GM21737 (cell line): ENCODE measurements at regions not wholly inside any gene's neighbourhood (a gene's known extent, or its start where the extent isn't known, plus 50 kb on each side); places are given as distances from the start of the nearest gene placed in this dataset.

ENCODE experiments used
- ATAC-seq: cut with Tn5 transposase; IDR thresholded peaks from one replicate; pipeline ENCODE4 v1.9.1; 2021; ENCODE audit warnings: mild to moderate bottlenecking, moderate library complexity; ENCODE audit not compliant: unreplicated experiment

DNA sequence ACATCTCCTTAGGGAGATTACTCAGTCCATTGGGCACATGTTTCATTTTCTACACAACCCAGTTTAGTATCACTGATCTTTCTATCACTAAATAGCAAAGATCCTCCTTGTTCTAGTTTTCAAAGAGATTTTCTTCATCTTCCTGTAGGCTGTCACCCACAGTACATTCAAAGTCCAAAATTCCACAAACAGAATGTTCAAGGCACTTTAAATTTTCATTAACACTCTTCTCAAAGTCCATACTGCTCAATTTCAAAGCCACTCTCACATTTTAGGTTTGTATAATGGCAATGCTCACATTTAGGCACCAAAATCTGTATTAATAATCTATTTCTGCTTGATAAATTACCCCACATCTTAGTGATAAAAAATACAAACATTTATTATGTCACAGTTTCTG is 152.8 kb downstream of the FSIP2 start:
- no peak for ATAC-seq

DNA sequence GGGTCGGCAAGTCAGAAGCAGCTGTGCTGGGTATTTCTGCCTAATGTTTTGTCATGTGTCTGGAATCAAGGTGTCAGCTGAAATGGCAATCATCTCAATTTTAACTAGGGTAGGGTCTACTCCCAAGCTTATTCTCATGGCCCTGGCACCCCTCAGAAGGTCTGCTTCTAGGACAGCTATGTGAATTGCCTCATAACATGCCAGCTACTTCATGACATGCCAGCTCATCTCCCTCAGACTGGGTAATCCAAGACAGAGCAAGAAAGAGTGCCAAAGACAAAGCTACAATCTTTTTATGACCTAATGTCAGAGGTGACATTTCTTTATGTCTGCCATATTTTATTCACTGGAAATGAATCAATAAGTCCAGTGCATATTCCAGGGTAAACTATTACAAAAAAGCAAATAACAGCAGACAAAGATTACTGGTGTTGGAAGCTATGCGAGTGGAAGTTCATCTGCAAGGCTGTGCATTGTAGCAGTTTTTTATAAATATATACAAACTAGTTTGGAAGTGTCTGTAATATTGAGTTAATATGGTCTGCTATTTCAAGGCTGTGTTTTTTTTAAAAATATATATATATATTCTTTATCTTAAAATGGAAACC is 153.3 kb downstream of the FSIP2 start:
- no peak for ATAC-seq

DNA sequence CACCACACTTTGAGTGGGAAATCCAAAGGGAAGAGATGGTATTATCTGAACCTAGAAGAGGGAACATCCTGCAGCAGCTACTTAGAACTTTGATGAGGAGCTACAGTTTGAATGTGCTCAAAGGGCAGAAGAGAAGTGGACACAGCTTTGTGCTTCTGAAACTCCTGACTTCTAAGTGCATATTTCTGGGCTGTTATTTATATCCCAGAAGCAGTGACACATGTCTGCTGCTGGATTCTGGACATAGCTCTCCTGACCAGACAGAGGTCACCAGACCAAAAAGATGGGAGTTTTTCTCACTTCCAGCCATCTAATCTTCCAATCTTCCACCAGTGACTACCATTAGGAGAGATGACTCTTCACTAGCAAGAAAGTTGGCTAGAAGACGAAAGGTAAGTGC is 153.9 kb downstream of the FSIP2 start:
- no peak for ATAC-seq

DNA sequence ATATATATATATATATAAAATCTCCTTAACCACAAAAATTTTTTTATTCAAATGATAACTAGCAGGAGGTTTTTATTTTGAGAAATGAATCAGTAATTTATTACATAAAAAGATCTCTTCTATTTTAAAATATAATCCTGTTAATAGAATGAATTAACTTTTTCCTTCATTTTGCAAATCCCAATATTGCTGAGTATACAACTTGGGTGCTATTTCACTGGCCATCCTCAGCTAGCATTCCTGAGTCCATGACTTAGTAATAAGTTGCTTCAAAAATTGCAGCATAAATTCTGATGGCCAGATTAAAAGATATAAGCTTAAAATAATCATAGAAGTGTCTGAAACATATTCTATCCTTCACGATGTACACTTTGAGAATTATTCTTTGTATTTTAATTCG is 155.6 kb downstream of the FSIP2 start:
- ATAC-seq, result no peak

DNA sequence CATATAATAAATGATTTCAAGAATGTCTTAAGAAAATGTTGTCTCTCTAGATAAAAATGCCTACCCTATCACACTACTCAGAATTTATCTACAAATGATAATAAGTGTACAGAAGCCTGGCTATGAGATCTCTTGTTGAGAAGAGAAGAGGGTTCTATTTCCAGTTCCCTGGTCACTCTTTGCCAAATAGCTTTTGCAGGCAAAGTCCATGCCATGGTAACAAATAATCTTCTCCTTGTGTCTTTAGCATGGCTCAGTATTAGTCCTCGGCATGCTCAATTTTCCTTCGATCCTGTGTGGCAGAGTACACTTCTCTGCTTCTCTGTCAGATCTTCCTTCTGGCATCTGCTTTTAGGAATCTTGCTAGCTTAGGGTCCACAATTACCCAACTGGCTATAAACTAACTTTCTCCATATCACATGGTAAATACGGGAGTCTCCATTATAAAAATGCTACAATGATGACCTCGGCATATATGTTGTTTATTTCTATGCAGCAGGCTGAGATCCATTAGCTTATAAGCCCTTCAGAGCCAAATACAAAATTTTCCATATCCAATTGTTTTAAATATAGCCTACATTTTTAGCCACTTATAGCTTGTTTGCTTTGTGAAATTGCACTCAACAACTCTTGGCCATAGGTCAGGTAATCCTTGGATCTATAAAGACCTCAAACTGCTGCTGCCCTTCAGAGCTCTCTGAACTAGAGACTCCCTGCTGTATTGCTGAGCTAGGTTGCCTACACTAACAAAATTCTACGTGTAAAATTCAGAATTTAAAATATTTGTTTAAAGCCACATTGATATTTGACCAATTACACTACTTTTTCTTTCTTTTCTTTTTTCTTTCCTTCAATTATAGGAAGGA is 157.5 kb downstream of the FSIP2 start:
- ATAC-seq, result no peak

DNA sequence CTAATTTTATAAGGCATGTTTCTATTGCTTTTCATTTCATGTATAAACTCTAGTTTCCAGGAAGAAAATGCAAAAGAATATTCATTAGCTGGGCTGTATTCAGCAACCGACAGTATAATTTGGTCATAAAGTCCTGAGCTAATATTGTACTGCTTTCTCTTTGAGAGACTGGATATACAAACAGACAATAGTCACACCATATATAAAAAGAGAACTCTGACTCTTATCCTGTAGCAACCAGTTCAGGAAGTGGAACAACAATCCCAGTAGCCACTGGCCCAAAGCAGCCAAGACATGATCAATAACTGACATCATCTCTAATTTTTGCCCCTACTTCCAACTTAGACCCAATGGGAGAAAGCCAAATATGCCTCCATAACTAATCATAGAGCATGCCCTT is 160.8 kb downstream of the FSIP2 start:
- ATAC-seq, result no peak

DNA sequence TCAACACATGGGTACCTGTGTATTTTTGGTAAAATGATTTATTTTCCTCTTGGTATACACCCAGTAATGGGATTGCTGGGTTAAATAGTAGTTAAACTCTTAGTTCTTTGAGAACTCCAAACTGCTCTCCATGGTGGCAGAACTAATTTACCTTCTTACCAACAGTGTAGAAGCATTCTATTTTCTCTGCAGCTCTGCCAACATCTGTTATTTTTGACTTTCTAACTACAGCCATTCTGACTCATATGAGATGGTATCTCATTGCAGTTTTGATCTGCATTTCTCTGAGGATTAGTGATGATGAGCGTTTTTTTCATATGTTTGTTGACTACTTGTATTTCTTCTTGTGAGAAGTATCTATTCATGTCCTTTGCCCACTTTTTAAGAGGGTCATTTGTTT is 180.6 kb downstream of the FSIP2 start:
- no peak for ATAC-seq

DNA sequence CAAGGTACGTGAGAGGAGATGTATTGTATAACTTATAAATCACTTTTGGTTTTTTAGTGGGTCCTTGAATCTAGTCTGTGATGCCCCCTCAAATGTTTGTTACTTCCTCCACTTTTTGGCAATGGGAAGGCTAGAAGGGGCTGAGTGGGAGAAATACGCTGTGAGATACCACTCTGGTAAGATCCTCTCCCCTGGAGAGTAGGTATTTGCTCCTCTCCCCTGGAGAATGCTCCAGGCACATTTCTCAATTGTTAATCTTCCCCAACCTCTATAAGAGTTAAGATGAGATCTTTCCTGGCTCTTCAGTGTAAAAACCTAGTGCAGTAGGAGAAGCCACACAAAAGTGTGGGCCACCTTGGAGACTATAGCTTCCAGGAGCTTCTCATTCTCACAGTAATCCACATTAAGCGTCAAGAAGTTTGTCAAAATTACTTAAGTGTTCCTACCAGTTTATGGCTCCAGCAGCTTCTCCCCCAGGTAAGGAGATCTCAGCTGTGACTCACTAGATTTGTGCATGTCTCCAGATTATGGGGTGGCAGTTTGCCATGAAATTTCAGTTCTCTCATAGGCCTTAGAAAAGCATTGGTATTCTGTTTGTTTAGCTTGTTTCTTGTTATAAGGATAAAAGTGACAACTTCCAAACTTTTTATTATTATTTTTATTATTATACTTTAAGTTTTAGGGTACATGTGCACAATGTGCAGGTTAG is 182.6 kb downstream of the FSIP2 start:
- no peak for ATAC-seq

DNA sequence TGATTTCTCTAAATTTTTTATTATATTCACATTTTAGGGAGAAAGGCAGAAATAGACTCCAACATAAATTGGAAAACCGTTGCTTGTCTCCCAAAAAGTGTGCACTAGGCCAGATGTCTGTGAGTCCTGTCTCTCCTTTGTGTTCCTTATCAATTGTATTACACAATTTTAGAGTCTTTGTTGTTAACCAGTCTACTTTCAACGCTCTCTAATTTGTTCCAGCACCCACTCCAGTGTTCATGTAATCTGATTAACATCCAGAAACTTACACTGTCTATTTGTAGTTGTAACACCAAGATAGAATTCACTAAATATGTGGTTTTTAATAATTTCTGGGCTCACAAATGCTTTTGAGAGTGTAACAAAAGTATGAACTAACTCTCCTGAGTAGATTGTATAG is 195.6 kb downstream of the FSIP2 start:
- no peak for ATAC-seq

DNA sequence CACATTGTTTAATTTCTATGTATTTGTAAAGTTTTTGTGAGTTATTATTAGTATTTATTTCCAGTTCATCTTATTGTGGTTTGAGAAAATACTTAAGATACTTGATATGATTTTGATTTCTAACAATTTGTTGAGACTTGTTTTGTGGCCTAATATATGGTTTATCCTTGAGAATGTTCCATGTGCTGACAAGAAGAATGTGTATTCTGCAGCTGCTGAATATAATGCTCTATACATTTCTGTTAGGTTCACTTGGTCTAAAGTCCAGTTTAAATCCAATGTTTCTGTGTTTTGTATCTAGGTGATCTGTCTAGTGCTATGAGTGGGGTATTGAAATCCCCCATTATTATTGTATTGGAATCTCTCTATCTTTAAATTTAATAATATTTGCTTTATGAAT is 201.3 kb downstream of the FSIP2 start:
- no peak for ATAC-seq

DNA sequence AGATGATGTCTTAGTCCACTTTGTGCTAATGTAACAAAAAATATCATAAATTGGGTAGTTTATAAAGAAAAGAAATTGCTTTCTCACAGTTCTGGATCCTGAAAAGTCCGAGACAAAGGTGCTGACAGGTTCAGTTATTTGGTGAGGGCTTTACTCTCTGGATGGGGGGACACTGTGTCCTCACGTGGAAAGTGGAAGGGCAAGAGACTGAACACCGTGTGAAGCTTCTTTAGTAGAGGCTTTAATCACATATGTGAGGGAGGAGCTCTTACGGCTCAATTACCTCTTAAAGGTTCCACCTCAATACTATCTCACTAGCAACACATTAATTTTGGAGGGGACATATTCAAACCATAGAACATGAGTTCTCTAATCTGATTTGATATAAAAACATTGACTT is 204.3 kb downstream of the FSIP2 start:
- ATAC-seq, result no peak

DNA sequence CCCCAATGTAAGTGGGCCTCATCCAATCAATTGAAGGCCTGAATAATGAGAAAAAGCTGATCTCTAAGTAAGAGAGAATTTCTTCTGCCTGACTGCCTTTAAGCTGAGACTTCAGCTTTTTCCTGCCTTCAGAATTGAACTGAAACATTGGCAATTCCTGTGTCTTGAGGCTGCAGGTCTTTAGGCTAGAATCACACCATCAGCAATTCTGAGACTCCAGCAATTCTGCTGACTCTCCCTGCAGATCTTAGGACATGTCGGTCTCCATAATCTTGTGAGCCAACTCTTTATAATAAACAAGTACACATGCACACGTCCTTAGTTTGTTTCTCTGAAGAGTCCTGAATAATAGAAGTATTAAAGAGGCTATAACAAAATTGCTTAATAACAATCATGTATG is 209.1 kb downstream of the FSIP2 start:
- no peak for ATAC-seq

DNA sequence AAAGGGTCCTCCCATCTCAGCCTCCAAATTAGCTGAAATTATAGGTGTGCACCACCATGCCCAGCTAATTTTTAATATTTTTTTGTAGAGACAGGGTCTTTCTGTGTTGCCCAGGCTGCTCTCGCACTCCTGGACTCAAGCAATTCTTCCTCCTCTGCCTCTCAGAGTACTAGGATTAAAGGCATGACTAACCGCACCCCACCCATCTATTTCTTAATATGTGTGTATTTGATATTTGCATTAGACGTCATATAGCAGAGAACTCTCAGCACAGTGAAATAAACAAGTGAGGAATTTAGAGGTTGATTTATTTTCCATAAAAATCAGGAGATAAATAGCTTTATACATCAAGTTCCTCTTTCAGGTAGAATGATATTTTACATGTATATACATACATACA is 213.5 kb downstream of the FSIP2 start:
- no peak for ATAC-seq

DNA sequence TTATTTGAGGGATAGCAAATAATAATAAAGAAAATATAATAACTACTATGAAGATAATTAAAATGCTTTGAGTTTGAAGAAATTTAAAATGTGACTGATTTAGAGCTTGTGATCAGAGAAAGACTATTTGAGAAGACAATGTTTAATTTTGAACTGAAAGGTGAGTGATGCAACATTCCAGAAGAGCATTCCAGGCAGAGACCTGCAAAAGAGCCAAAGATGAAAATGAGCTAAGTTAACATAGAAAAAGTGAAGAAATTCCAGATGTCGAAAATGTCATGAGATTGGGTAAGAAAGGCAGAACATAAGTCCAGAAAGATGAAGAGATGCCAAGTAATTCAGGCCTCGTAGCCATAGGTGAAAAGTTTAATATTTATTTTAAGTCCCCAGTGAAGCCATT is 215.8 kb downstream of the FSIP2 start:
- ATAC-seq, result no peak

DNA sequence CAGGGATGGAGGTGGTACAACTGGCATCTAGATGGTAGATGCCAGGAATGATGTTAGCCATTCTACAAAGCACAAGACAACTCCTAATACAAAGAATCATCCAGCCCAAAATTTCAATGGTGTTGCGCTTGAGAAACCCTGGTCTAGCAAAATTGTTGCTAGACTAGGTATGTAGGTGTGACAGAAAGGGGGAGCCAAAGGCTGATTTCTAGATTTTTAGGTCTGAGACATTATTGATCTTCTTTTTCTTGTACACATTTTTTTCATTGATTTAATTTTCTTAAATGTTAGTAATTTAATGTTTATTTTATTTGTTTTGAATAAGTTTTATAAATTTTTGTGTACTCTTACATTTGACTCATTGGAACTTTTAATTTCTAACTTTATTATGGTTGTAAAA is 216.4 kb downstream of the FSIP2 start:
- ATAC-seq, result no peak

DNA sequence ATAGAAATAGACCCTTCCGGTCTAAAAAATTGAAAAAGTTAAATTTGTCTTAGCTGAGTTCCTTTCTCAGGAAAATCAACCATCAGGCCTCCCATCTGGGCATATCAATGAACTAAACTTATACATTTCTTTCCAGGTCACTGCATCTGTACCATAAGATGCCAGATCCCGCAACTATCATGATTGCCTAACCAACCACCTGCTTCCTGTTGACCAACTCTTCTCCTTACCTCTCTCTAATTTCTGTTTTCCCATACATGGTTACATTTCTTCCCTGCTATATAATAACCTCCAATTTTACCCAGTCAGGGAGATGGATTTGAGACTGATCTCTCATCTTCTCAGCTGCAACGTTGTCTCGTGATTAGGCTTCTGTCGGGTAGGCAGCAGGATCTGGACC is 228.7 kb downstream of the FSIP2 start:
- no peak for ATAC-seq

DNA sequence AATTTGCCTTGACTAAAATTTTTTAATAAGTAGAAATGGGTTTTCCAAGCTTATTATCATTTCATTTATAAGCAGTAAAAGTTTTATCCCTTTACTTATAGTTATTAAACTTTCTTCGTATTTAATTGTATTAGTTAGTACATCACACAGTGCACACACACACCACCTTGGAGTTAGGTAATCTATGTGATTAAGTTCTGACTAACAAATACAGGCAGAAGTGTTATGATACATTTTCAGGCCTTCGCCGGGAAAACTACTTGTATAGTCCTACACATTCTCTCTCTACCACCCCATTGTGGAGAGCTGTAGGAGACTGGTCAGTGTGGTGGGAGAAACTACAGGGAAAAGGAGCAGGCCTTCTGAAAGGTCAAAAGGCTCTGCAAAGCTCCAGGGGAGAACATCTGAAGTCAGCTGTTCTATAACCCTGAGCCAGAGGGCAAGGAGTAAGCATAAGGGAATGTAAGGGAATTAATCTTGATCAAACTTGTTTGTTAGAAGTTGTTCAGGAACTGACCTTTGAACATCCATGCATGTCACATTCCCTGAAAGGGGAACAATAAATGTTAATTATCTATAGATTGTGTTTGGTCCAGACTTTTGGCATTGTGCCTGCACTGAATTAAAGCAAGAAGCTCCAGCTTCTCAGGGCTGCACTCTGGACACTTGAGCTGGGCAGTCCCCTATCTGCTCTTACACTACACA is 231.7 kb downstream of the FSIP2 start:
- no peak for ATAC-seq

DNA sequence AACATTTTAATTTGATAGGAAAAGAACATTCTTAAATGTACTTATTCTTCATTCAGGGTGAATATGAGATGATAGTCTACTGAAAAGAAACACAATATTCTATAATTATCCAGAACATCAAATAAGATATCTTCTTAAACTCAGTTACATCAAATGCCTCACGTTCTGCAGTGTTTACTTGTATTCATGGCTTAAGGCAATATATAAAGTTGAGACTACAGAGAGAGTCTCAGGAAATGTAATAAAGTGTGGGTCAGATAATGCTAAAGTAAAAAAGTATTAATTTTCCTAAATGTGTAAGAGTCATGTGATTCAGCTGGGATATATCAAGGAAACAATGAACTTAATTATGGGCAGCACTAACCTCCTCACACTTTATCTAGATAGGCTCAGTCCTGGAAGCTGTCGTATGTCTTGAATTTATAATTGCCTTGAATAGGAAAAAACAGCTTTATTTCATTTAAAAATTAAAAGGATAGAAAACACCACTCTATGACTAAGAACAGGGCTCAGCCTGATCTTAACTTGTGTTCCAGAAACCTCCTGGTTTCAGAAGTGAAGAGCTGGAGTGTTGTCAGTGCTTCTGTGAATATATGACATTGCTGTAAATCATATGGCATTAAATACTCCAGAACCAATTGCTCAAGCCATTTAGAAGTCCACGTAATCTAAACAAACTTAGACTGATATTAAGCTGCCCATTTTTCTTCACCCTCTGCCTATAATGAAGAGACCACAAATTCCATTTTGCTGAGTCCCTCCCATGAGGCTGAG is 240.2 kb downstream of the FSIP2 start:
- ATAC-seq, result no peak

DNA sequence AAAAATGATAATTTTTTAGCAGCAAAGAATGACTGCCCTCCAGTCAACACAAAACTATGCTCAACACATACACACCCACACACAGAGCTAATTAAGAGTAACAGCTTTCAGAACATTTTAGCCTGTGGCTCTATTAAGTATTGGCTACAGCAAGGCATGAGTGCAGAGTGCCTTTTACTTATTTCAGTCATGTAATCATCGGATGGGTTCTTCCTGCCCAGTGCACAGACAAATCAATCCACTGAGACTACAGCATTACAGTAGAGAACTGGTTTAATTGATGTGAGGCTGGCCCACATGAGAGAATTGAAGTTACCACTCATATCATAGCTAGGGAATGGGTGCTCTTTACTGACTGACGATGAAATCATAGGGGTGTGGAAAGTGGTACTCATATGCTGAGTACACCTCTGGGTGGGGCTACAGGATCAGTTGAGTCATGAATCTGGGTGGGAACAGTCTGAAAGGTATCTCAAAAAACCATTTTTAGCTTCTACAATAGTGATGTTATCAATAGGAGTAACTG is 241.0 kb downstream of the FSIP2 start:
- ATAC-seq, result no peak

DNA sequence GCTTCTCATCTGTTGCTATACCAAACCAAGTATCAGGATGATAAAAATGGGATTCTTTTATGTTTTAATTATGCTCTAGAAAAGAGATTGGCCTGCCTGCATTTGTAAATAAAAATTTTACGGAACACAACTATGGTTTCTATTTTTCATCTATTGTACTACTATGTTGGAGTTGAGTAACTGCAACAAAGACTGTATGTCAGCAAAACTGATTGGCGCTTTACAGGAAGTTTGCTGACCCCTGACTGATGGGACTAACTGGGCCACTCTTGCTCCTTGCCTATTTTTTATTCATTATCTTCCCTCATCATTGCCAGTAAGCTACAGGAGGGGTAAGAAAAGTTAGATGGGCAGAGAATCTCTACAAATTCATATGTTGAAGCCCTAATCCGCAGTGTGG is 242.3 kb downstream of the FSIP2 start:
- ATAC-seq, result no peak
